HG02938 (cell line): ENCODE measurements at regions not wholly inside any gene's neighbourhood (a gene's known extent, or its start where the extent isn't known, plus 50 kb on each side); places are given as distances from the start of the nearest gene placed in this dataset.
"Not testable (repeated sequence)": the region's sequence is repeated elsewhere in the genome, so short reads cannot be mapped to it uniquely, and the experiment has no call there.

ENCODE experiments used
- ATAC-seq: cut with Tn5 transposase; IDR thresholded peaks from one replicate; pipeline ENCODE4 v1.9.1; 2021; ENCODE audit warnings: mild to moderate bottlenecking, moderate library complexity; ENCODE audit not compliant: unreplicated experiment

- no peak for ATAC-seq
These were observed 379.2 kb upstream of the ZFHX3 start for GRCh38 chr16:73427164-73427563.

GRCh38 chr16:73426433-73427160 is 378.7 kb upstream of the ZFHX3 start:
- no peak for ATAC-seq

- ATAC-seq, result no peak
These were observed 372.7 kb upstream of the ZFHX3 start for GRCh38 chr16:73420676-73421075.

GRCh38 chr16:73420244-73420643 is 372.3 kb upstream of the ZFHX3 start:
- ATAC-seq, result no peak

- ATAC-seq, result no peak
These were observed 370.8 kb upstream of the ZFHX3 start for GRCh38 chr16:73418691-73419090.

- ATAC-seq, result no peak
These were observed 370.1 kb upstream of the ZFHX3 start for GRCh38 chr16:73418051-73418450.

- no peak for ATAC-seq
These were observed 367.4 kb upstream of the ZFHX3 start for GRCh38 chr16:73415286-73415685.

GRCh38 chr16:73414638-73415037 is 366.7 kb upstream of the ZFHX3 start:
- ATAC-seq, result no peak

- no peak for ATAC-seq
These were observed 365.9 kb upstream of the ZFHX3 start for GRCh38 chr16:73413830-73414190.

GRCh38 chr16:73413091-73413829 is 365.3 kb upstream of the ZFHX3 start:
- no peak for ATAC-seq

GRCh38 chr16:73412416-73412815 is 364.5 kb upstream of the ZFHX3 start:
- ATAC-seq, result no peak

GRCh38 chr16:73408716-73409115 is 360.8 kb upstream of the ZFHX3 start:
- no peak for ATAC-seq

GRCh38 chr16:73408311-73408710 is 360.4 kb upstream of the ZFHX3 start:
- no peak for ATAC-seq

- no peak for ATAC-seq
These were observed 357.9 kb upstream of the ZFHX3 start for GRCh38 chr16:73405851-73406250.

- ATAC-seq, result no peak
These were observed 356.1 kb upstream of the ZFHX3 start for GRCh38 chr16:73404001-73404400.

GRCh38 chr16:73403291-73403690 is 355.4 kb upstream of the ZFHX3 start:
- no peak for ATAC-seq

GRCh38 chr16:73400951-73401350 is 353.0 kb upstream of the ZFHX3 start:
- ATAC-seq, result no peak

GRCh38 chr16:73399997-73400396 is 352.1 kb upstream of the ZFHX3 start:
- no peak for ATAC-seq

GRCh38 chr16:73399486-73399885 is 351.6 kb upstream of the ZFHX3 start:
- ATAC-seq, result no peak

GRCh38 chr16:73398604-73399003 is 350.7 kb upstream of the ZFHX3 start:
- ATAC-seq, result not testable (repeated sequence)

- no peak for ATAC-seq
These were observed 348.6 kb upstream of the ZFHX3 start for GRCh38 chr16:73396556-73396955.

GRCh38 chr16:73390936-73391335 is 343.0 kb upstream of the ZFHX3 start:
- ATAC-seq, result no peak

GRCh38 chr16:73390491-73390890 is 342.6 kb upstream of the ZFHX3 start:
- ATAC-seq, result no peak
